ENCODE measurements at regions not wholly inside any gene's neighbourhood (a gene's known extent, or its start where the extent isn't known, plus 50 kb on each side); places are given as distances from the start of the nearest gene placed in this dataset.

DNA sequence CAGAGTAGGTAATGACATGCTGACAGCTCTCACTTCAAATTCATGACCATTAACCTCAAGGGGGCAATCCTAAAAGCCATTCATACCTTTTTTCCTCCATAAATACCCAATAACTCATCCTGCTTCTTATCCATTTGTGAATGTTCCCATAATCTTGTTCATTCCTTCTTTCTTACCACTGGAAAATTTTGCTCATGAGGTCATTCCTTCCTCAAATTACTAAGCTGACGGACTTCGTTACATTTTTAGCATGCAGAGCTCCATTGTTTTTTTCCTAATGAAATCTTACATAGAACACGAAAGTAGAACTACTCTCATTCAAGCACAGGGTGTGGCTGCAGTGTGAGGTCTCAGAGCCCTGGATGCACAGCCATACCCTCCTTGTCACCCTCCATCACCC, 276.5 kb upstream of the DPYD start:
- no peaks in the 10 kb centered on the region for H3K27me3 ChIP-seq
- no peaks in the 10 kb centered on the region for H3K9me3 ChIP-seq (replicated peaks)
- no peak overlapping the region for H3K4me3 ChIP-seq
- H3K4me1 ChIP-seq: no peaks in the 10 kb centered on the region; the same call in 1 of the 2 replicates
- peak in 1 of 2 experiments; percentile 7 for DNase-seq
- H3K36me3 ChIP-seq: no peaks in the 10 kb centered on the region
- no peak overlapping the region for H3K27ac ChIP-seq

DNA sequence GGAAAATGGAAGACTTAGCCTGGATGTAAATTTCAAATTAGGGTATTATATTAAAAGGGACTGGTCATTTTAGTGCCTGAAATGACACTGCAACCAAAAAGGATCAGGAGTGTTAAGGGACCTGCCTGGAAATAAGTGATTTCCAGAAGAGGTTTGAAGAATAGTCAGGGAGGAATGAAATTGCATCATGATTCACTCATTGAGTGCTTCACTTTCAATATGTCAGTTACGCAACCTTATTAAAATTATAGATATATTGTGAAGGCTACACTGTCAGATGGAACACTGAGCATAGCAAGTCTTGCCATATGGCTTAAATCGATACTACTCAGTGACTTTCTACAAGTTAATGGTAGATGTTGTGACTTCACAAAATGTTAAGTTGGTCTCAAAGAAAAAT, 275.2 kb upstream of the DPYD start:
- no peak for DNase-seq
- H3K27me3 ChIP-seq: no peaks in the 10 kb centered on the region
- H3K4me3 ChIP-seq: no peak overlapping the region
- no peaks in the 10 kb centered on the region; the same call in 1 of the 2 replicates for H3K4me1 ChIP-seq
- H3K36me3 ChIP-seq: no peaks in the 10 kb centered on the region
- no peak overlapping the region for H3K27ac ChIP-seq
- H3K9me3 ChIP-seq (replicated peaks): no peaks in the 10 kb centered on the region

DNA sequence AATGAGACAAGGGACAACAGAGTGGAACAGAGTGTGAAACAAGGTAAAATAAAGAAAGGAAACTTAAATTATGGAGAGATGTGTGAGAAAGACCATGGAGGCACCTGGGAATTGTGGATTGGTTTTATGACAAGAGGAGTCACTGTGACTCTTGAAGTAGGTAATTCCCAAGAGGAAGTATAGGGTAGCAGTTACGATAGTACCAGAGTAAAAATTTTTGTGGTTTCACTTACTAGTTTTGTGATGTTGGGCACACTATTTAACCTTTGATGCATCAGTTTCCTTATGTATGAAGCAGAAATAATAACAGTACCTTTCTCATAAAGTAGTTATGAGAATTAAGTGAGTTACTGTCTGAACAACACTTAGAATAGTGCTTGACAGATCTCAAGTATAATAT, 267.9 kb upstream of the DPYD start:
- Histone ChIP-seq H3K4me1 (no peaks in the 10 kb centered on the region), H3K27me3 (0 out of 2 replicates have a peak, but pooled peaks cover 2% of the 10 kb centered on the region), H3K4me3 (no peak overlapping the region), H3K27ac (no peak overlapping the region), H3K9me3 (replicated peaks) (no peaks in the 10 kb centered on the region), H3K36me3 (no peaks in the 10 kb centered on the region)
- DNase-seq: no peak

GRCh38 chr1:98184856-98185255, 264.0 kb upstream of the DPYD start:
- Histone ChIP-seq H3K4me3 (no peak overlapping the region), H3K9me3 (replicated peaks) (no peaks in the 10 kb centered on the region), H3K27ac (no peak overlapping the region), H3K27me3 (0 out of 2 replicates have a peak, but pooled peaks cover 2% of the 10 kb centered on the region), H3K36me3 (no peaks in the 10 kb centered on the region), H3K4me1 (no peaks in the 10 kb centered on the region)
- no peak for DNase-seq

DNA sequence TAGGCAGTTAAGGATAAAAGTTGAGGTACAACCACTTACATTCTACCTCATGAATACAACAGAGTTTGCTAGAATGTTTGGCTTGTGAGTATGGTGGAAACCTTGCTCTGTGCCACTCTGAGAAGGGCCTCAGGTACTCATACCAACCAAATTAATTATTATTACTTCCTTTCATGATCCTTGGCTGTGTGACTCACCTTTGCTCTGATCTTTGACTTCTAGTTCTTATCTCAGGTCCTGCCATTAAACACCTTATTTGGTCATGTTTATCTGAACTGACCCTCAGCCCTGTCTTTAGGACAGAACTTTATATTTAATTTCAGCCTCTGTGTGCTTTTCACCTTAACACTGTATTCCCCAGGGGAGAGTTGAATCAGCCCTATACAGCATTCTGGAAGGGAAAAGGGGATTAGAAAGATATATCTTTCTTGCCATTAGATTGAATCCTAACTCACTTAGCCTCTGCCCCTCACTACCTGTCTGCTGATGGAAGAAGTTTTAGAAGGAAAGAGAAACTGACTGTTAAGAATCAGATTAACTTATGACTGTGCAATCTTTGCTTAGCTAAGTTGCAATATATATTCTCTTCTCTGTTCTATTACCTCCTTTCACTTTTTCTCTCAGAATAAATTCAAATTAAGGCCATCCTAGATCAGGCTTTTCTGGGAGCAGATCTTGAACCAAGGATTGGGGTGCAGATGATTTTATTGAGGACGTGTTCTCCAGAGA, 260.4 kb upstream of the DPYD start:
- Histone ChIP-seq H3K27ac (no peak overlapping the region), H3K4me3 (no peak overlapping the region), H3K27me3 (0 out of 2 replicates have a peak, but pooled peaks cover under 1% of the 10 kb centered on the region), H3K36me3 (no peaks in the 10 kb centered on the region), H3K4me1 (no peaks in the 10 kb centered on the region), H3K9me3 (replicated peaks) (no peaks in the 10 kb centered on the region)
- DNase-seq: no peak

GRCh38 chr1:98179151-98179773, 258.4 kb upstream of the DPYD start:
- Histone ChIP-seq H3K36me3 (no peaks in the 10 kb centered on the region), H3K4me3 (no peak overlapping the region), H3K27me3 (no peaks in the 10 kb centered on the region), H3K9me3 (replicated peaks) (no peaks in the 10 kb centered on the region), H3K27ac (no peak overlapping the region), H3K4me1 (no peaks in the 10 kb centered on the region)
- no peak for DNase-seq

DNA sequence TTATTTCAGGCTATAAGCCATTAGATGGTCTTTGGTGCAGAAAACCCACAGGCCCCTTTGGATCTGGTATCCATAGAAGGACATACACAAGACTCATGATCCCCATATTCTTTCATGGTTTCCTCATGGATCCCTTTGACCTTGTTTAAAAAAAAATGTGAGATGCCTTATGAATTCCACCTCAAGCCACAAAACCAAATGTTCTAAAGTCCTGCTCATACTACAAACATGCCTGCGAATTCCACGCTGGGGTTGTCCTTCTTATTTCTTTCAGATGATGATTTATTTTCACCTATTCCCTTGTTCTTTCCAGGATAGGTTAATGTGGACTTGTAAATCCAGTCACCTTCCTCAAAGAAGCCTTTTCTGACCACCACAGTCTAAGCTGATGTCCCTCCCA, 256.9 kb upstream of the DPYD start:
- Histone ChIP-seq H3K4me3 (no peak overlapping the region), H3K9me3 (replicated peaks) (no peaks in the 10 kb centered on the region), H3K27ac (no peak overlapping the region), H3K36me3 (no peaks in the 10 kb centered on the region), H3K4me1 (no peaks in the 10 kb centered on the region), H3K27me3 (no peaks in the 10 kb centered on the region)
- DNase-seq: no peak

GRCh38 chr1:98176936-98177335, 256.1 kb upstream of the DPYD start:
- Histone ChIP-seq H3K27me3 (no peaks in the 10 kb centered on the region), H3K27ac (no peak overlapping the region), H3K4me3 (no peak overlapping the region), H3K9me3 (replicated peaks) (no peaks in the 10 kb centered on the region), H3K36me3 (no peaks in the 10 kb centered on the region), H3K4me1 (no peaks in the 10 kb centered on the region)
- DNase-seq: no peak

DNA sequence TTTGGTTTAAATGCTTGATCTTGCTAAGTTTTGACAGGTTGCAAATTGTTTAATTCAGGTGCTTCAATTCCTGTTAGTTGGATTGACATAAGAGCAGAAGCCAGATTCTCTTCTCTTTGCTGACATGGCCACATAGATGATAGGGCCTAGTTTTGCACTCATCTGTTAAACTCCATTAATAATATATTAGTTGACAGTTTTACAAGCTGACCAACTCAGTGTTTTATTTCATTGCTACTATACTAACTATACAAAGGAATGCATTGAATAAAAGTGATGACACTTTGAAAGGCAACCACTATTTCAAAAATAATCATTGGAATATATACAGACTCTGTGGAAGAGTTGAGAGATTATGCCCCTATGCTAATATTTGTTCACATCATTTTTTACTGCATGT, 255.6 kb upstream of the DPYD start:
- Histone ChIP-seq H3K4me3 (no peak overlapping the region), H3K9me3 (replicated peaks) (no peaks in the 10 kb centered on the region), H3K4me1 (no peaks in the 10 kb centered on the region), H3K36me3 (no peaks in the 10 kb centered on the region), H3K27me3 (no peaks in the 10 kb centered on the region), H3K27ac (no peak overlapping the region)
- no peak for DNase-seq

DNA sequence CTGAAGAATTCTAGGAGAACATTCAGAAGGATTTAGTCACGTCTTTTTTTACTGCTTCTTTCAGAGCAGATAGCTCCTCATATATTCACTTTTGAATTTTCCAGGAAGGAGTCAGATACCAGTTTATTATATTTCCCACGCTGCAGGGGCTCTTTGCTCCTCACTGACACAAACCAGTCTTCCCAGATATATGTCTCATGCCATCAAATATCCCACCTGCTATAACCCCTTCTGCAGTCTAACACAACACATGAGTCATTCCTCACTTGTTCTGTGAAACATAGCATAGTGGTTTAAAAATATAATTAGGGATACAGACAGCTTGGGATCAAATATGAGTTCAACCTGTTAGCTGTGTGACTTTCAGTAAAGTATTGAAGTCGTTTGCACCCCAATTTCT, 251.7 kb upstream of the DPYD start:
- Histone ChIP-seq H3K4me1 (no peaks in the 10 kb centered on the region), H3K9me3 (replicated peaks) (no peaks in the 10 kb centered on the region), H3K27me3 (no peaks in the 10 kb centered on the region), H3K36me3 (no peaks in the 10 kb centered on the region), H3K27ac (no peak overlapping the region), H3K4me3 (no peak overlapping the region)
- DNase-seq: no peak

- no peaks in the 10 kb centered on the region for H3K27me3 ChIP-seq
- no peak overlapping the region for H3K4me3 ChIP-seq
- DNase-seq: no peak
- no peak overlapping the region for H3K27ac ChIP-seq
- H3K4me1 ChIP-seq: no peaks in the 10 kb centered on the region
- no peaks in the 10 kb centered on the region for H3K36me3 ChIP-seq
- no peaks in the 10 kb centered on the region for H3K9me3 ChIP-seq (replicated peaks)
These were observed 251.2 kb upstream of the DPYD start for GRCh38 chr1:98172022-98172421.

DNA sequence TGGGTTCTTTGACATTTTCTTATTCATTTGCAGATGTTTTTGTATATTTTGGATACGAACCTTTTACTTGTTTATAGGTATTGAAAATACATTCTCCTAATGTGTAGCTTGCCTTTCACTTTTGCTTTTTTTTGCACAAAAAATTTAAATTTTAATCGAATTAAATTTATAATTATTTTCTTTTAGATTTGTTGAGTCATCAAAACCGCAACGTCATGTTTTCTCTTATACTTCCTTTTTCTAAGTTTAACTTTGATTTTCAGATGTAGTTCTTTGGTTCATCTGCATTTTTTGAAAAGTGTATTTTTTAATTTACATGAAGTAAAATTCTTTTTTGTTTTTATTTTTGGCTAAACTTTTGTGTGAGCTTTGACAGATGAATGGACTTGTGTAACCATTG, 243.7 kb upstream of the DPYD start:
- no peaks in the 10 kb centered on the region for H3K27me3 ChIP-seq
- no peaks in the 10 kb centered on the region for H3K4me1 ChIP-seq
- no peak for DNase-seq
- H3K9me3 ChIP-seq (replicated peaks): no peaks in the 10 kb centered on the region
- H3K36me3 ChIP-seq: no peaks in the 10 kb centered on the region
- H3K27ac ChIP-seq: no peak overlapping the region
- no peak overlapping the region for H3K4me3 ChIP-seq

DNA sequence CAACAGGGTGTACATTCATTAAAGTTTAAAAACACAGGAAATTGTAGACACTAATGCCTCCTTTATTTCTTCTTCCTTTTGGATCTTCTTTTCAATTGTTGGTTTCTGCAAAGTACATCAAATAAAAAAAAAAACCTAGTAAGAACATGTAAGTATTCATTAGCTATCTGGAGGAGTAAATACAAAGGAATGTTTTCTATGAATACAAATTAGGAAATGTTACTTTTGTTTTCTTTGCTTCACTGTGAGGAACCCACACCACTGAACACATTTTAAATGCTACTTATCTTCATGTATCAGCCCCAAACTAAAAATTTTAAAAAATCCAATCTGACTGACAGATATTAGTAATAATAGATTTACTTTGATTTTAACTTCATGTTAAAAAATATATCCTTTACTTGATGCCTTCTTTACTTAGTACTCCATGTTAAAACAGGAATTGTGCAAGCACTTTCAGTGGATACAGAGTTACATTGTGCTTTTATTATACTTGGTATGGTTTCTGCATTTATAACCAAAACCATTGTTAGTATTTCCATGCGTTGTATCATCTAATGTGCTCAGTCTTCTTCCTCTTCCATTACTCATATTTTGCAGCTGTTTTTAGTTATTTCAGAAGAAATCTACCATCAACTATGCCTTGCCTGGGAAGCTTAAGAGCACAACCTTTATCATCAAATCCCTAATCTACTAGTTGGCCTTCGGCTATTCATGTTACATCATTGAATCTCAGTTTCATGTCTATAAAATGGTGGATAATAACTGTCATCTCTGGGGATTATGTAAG, 236.9 kb upstream of the DPYD start:
- H3K4me1 ChIP-seq: no peaks in the 10 kb centered on the region
- H3K4me3 ChIP-seq: no peak overlapping the region
- no peaks in the 10 kb centered on the region for H3K27me3 ChIP-seq
- no peak for DNase-seq
- no peaks in the 10 kb centered on the region for H3K36me3 ChIP-seq
- H3K9me3 ChIP-seq (replicated peaks): no peaks in the 10 kb centered on the region
- H3K27ac ChIP-seq: no peak overlapping the region

- H3K4me1 ChIP-seq: no peaks in the 10 kb centered on the region
- H3K27ac ChIP-seq: no peak overlapping the region
- no peak for DNase-seq
- H3K4me3 ChIP-seq: no peak overlapping the region
- H3K36me3 ChIP-seq: no peaks in the 10 kb centered on the region
- H3K9me3 ChIP-seq (replicated peaks): no peaks in the 10 kb centered on the region
- H3K27me3 ChIP-seq: no peaks in the 10 kb centered on the region
These were observed 226.4 kb upstream of the DPYD start for GRCh38 chr1:98147280-98147679.

GRCh38 chr1:98145655-98146054, 224.8 kb upstream of the DPYD start:
- H3K27me3 ChIP-seq: no peaks in the 10 kb centered on the region
- H3K9me3 ChIP-seq (replicated peaks): no peaks in the 10 kb centered on the region

More at GRCh38 chr1:98145655-98146054, 224.8 kb upstream of the DPYD start:
- H3K4me1 ChIP-seq: no peaks in the 10 kb centered on the region
- no peak overlapping the region for H3K27ac ChIP-seq
- no peak for DNase-seq
- H3K36me3 ChIP-seq: no peaks in the 10 kb centered on the region
- H3K4me3 ChIP-seq: no peak overlapping the region

Measured in SJCRH30 (cell line).